ENCODE measurements at regions not wholly inside any gene's neighbourhood (a gene's known extent, or its start where the extent isn't known, plus 50 kb on each side); places are given as distances from the start of the nearest gene placed in this dataset.

- no peak for TF ChIP-seq ZNF384 (IDR thresholded peaks at IDR 0.05)
- TF ChIP-seq NFRKB (IDR thresholded peaks at IDR 0.05) = no peak
- TF ChIP-seq FOXA1 (IDR thresholded peaks at IDR 0.05) = no peak
- no peak for TF ChIP-seq ARNT (IDR thresholded peaks at IDR 0.05)
- no peak for TF ChIP-seq TARDBP (IDR thresholded peaks at IDR 0.05)
- no peak for TF ChIP-seq L3MBTL2 (conservative IDR thresholded peaks at IDR 0.05)
- TF ChIP-seq BHLHE40 (IDR thresholded peaks at IDR 0.05; ENCODE audit: borderline replicate concordance) = no peak
- TF ChIP-seq ELF4 (IDR thresholded peaks at IDR 0.05) = no peak
- no peak for TF ChIP-seq PKNOX1 (IDR thresholded peaks at IDR 0.05)
- TF ChIP-seq CTBP1 (IDR thresholded peaks at IDR 0.05; ENCODE audit: borderline replicate concordance) = no peak
- POLR2A ChIA-PET = no interaction called here
- DNase-seq (ENCODE audit: extremely low spot score) = no peak
- CTCF ChIA-PET = no interaction called here
Measured at GRCh38 chr9:13716090-13716489, 436.6 kb upstream of the MPDZ start.

- ChIA-PET POLR2A (no interaction called here), CTCF (no interaction called here)
- no peak for DNase-seq (ENCODE audit: extremely low spot score)
- TF ChIP-seq FOXA1 (IDR thresholded peaks at IDR 0.05) = no peak
- 0 out of 2 replicates have a peak, but pooled peaks have one; percentile 14 for TF ChIP-seq PKNOX1 (IDR thresholded peaks at IDR 0.05)
Measured at GRCh38 chr9:13715430-13715829, 435.9 kb upstream of the MPDZ start.

GRCh38 chr9:13707612-13708576, 428.4 kb upstream of the MPDZ start:
- TF ChIP-seq PKNOX1 (IDR thresholded peaks at IDR 0.05) = no peak
- no peak for TF ChIP-seq FOXK2 (IDR thresholded peaks at IDR 0.05)
- TF ChIP-seq ARNT (IDR thresholded peaks at IDR 0.05) = no peak
- no peak for TF ChIP-seq SUZ12 (IDR thresholded peaks at IDR 0.05)
- no peak for TF ChIP-seq SP1 (IDR thresholded peaks at IDR 0.05)
- TF ChIP-seq FOXA1 (IDR thresholded peaks at IDR 0.05) = no peak
- TF ChIP-seq BHLHE40 (IDR thresholded peaks at IDR 0.05; ENCODE audit: borderline replicate concordance) = no peak
- TF ChIP-seq HDGF (IDR thresholded peaks at IDR 0.05; ENCODE audit: borderline replicate concordance) = no peak
- TF ChIP-seq ZNF384 (IDR thresholded peaks at IDR 0.05) = no peak
- no peak for TF ChIP-seq L3MBTL2 (conservative IDR thresholded peaks at IDR 0.05)
- ChIA-PET POLR2A (no interaction called here), CTCF (no interaction called here)
- DNase-seq (ENCODE audit: extremely low spot score) = no peak

- no peak for DNase-seq (ENCODE audit: extremely low spot score)
- ChIA-PET POLR2A (no interaction called here), CTCF (no interaction called here)
- no peak for TF ChIP-seq LEF1 (IDR thresholded peaks at IDR 0.05; ENCODE audit: borderline replicate concordance)
- no peak for TF ChIP-seq HDGF (IDR thresholded peaks at IDR 0.05; ENCODE audit: borderline replicate concordance)
- TF ChIP-seq ELF4 (IDR thresholded peaks at IDR 0.05) = no peak
- TF ChIP-seq SP1 (IDR thresholded peaks at IDR 0.05) = no peak
- TF ChIP-seq CTBP1 (IDR thresholded peaks at IDR 0.05; ENCODE audit: borderline replicate concordance) = no peak
- no peak for TF ChIP-seq ARNT (IDR thresholded peaks at IDR 0.05)
- TF ChIP-seq SUZ12 (IDR thresholded peaks at IDR 0.05) = no peak
- TF ChIP-seq PKNOX1 (IDR thresholded peaks at IDR 0.05) = no peak
- no peak for TF ChIP-seq FOXM1 (IDR thresholded peaks at IDR 0.05; ENCODE audit: borderline replicate concordance)
- no peak for TF ChIP-seq TARDBP (IDR thresholded peaks at IDR 0.05)
- TF ChIP-seq ZNF384 (IDR thresholded peaks at IDR 0.05) = no peak
- no peak for TF ChIP-seq FOXA1 (IDR thresholded peaks at IDR 0.05)
- TF ChIP-seq BHLHE40 (IDR thresholded peaks at IDR 0.05; ENCODE audit: borderline replicate concordance) = no peak
- TF ChIP-seq NFRKB (IDR thresholded peaks at IDR 0.05) = no peak
- no peak for TF ChIP-seq L3MBTL2 (conservative IDR thresholded peaks at IDR 0.05)
Measured at GRCh38 chr9:13705918-13706317, 426.4 kb upstream of the MPDZ start.

- DNase-seq (ENCODE audit: extremely low spot score) = no peak
- TF ChIP-seq ZNF384 (IDR thresholded peaks at IDR 0.05) (no peak), CTBP1 (IDR thresholded peaks at IDR 0.05; ENCODE audit: borderline replicate concordance) (no peak), SP1 (IDR thresholded peaks at IDR 0.05) (no peak), HDGF (IDR thresholded peaks at IDR 0.05; ENCODE audit: borderline replicate concordance) (no peak)
- POLR2A ChIA-PET = no interaction called here
- CTCF ChIA-PET = no interaction called here
Measured at GRCh38 chr9:13705373-13705772, 425.9 kb upstream of the MPDZ start.

- ChIA-PET POLR2A (no interaction called here), CTCF (no interaction called here)
- no peak for TF ChIP-seq FOXK2 (IDR thresholded peaks at IDR 0.05)
- no peak for TF ChIP-seq SUZ12 (IDR thresholded peaks at IDR 0.05)
- TF ChIP-seq ZNF384 (IDR thresholded peaks at IDR 0.05) = no peak
- no peak for TF ChIP-seq SP1 (IDR thresholded peaks at IDR 0.05)
- TF ChIP-seq CTBP1 (IDR thresholded peaks at IDR 0.05; ENCODE audit: borderline replicate concordance) = no peak
- no peak for TF ChIP-seq PKNOX1 (IDR thresholded peaks at IDR 0.05)
- no peak for TF ChIP-seq BHLHE40 (IDR thresholded peaks at IDR 0.05; ENCODE audit: borderline replicate concordance)
- TF ChIP-seq ARNT (IDR thresholded peaks at IDR 0.05) = no peak
- no peak for TF ChIP-seq ELF4 (IDR thresholded peaks at IDR 0.05)
- TF ChIP-seq L3MBTL2 (conservative IDR thresholded peaks at IDR 0.05) = no peak
- no peak for TF ChIP-seq FOXA1 (IDR thresholded peaks at IDR 0.05)
- TF ChIP-seq HDGF (IDR thresholded peaks at IDR 0.05; ENCODE audit: borderline replicate concordance) = no peak
- no peak for TF ChIP-seq TARDBP (IDR thresholded peaks at IDR 0.05)
- no peak for DNase-seq (ENCODE audit: extremely low spot score)
Measured at GRCh38 chr9:13690595-13690994, 411.1 kb upstream of the MPDZ start.

Data from HEK293T (cell line).